ENCODE measurements at regions not wholly inside any gene's neighbourhood (a gene's known extent, or its start where the extent isn't known, plus 50 kb on each side); places are given as distances from the start of the nearest gene placed in this dataset.

- TF ChIP-seq REST (IDR thresholded peaks at IDR 0.05; ENCODE audit: unreplicated experiment): no peak
- no peak for TF ChIP-seq EZH2 (IDR thresholded peaks at IDR 0.05; ENCODE audit: low read depth, unreplicated experiment)
- TF ChIP-seq ETS1 (IDR thresholded peaks at IDR 0.05): no peak
Observed at GRCh38 chr11:25777343-25777742, 554.6 kb upstream of the ANO3 start (continued).

- no peaks in the 10 kb centered on the region for H4K20me1 ChIP-seq (replicated peaks; ENCODE audit: insufficient read depth)
- peaks cover 3% of the 10 kb centered on the region; the same call in 1 of the 2 replicates for H3K4me1 ChIP-seq (ENCODE audit: insufficient read depth)
- Mint-ChIP-seq H3K27me3 (ENCODE audit: insufficient read depth, low read depth, poor library complexity) (no peaks in the 10 kb centered on the region), H3K36me3 (ENCODE audit: low read depth) (no peaks in the 10 kb centered on the region), H3K9me3 (no peaks in the 10 kb centered on the region), H3K4me3 (no peak overlapping the region), H3K4me1 (peaks cover 3% of the 10 kb centered on the region; the same call in 2 of the 3 replicates), H3K27ac (no peak overlapping the region)
- peaks cover 4% of the 10 kb centered on the region; the same call in 1 of the 2 replicates for H3K9me2 ChIP-seq (ENCODE audit: insufficient read depth)
- TF ChIP-seq ZNF462 (CRISPR knock-in tag; IDR thresholded peaks at IDR 0.05) (no peak), ETS1 (IDR thresholded peaks at IDR 0.05) (no peak), CTCF (conservative IDR thresholded peaks at IDR 0.05; ENCODE audit: low read depth in 2 of 2) (no peak)
- no peaks in the 10 kb centered on the region for H3F3A ChIP-seq (replicated peaks; ENCODE audit: low read depth)
- no peaks in the 10 kb centered on the region for H3K27me3 ChIP-seq (ENCODE audit: insufficient read depth)
- DNase-seq (ENCODE audit: low spot score) (no peak), ATAC-seq (no peak)
- no peaks in the 10 kb centered on the region for H3K36me3 ChIP-seq (ENCODE audit: insufficient read depth)
- H3K79me2 ChIP-seq (replicated peaks; ENCODE audit: insufficient read depth): no peaks in the 10 kb centered on the region
- H3K27ac ChIP-seq (ENCODE audit: low read depth): no peak overlapping the region
- no peak overlapping the region for H2AFZ ChIP-seq
- H3K4me2 ChIP-seq: no peak overlapping the region
- no peak overlapping the region for H3K4me3 ChIP-seq
Observed at GRCh38 chr11:25779033-25779432, 552.9 kb upstream of the ANO3 start.

Measured in GM23338 (cell line).